ENCODE measurements at regions not wholly inside any gene's neighbourhood (a gene's known extent, or its start where the extent isn't known, plus 50 kb on each side); places are given as distances from the start of the nearest gene placed in this dataset.

GRCh38 chr3:159624616-159625015 is 364.0 kb upstream of the IL12A start (continued):
- TF ChIP-seq REST (IDR thresholded peaks at IDR 0.05; ENCODE audit: low read depth), result no peak
- no peak for TF ChIP-seq EGR1 (IDR thresholded peaks at IDR 0.05; ENCODE audit: low read depth)
- TF ChIP-seq JUND (IDR thresholded peaks at IDR 0.05), result no peak
- no peak for TF ChIP-seq RAD21 (IDR thresholded peaks at IDR 0.05; ENCODE audit: low read depth)
- no peak for TF ChIP-seq SP1 (IDR thresholded peaks at IDR 0.05; ENCODE audit: low read depth)

- CTCF ChIA-PET, result no interaction called here
- H2AFZ ChIP-seq (ENCODE audit: low read depth, low read length, poor library complexity, severe bottlenecking), result no peak overlapping the region
- H3K27ac ChIP-seq (ENCODE audit: low read depth, low read length), result no peak overlapping the region
- H3K9me3 ChIP-seq (ENCODE audit: control insufficient read depth in 1 of 2, insufficient read depth in 1 of 2, low read depth in 1 of 2, low read length in 2 of 2), result no peaks in the 10 kb centered on the region
- no peak for DNase-seq (ENCODE audit: low read depth, low spot score)
- H4K20me1 ChIP-seq (ENCODE audit: insufficient read depth), result no peaks in the 10 kb centered on the region
- RAD21 ChIA-PET (ENCODE audit: low non-redundant PET in 1 of 2, low total read pairs in 2 of 2, uncharacterized antibody in 2 of 2, unreplicated experiment in 2 of 2), result no interaction called here
- no peaks in the 10 kb centered on the region for H3K79me2 ChIP-seq (ENCODE audit: insufficient read depth, low read length)
- H3K4me3 ChIP-seq (replicated peaks in 1 of 2; ENCODE audit: low read depth in 1 of 2, low read length in 2 of 2), result no peak overlapping the region
- intact Hi-C loops (cut with micrococcal nuclease), result no loop called here
- H3K4me2 ChIP-seq (ENCODE audit: low read length), result no peak overlapping the region
- H3K9ac ChIP-seq (ENCODE audit: low read length), result no peak overlapping the region
- no TSS peak for BruUV-seq (replicated peaks)
- H3K4me1 ChIP-seq (ENCODE audit: control insufficient read depth in 1 of 2, insufficient read depth in 2 of 2, low read length in 2 of 2), result peaks cover 3 to 8% of the 10 kb centered on the region in 2 experiments; a peak in 3 of 4 replicates
- no peaks in the 10 kb centered on the region for H3K27me3 ChIP-seq (ENCODE audit: insufficient read depth, low read length)
- no peaks in the 10 kb centered on the region for H3K36me3 ChIP-seq (ENCODE audit: control insufficient read depth in 1 of 2, insufficient read depth in 2 of 2, low read length in 2 of 2)
- no peaks in the 10 kb centered on the region for H3K9me2 ChIP-seq (ENCODE audit: insufficient read depth)
- POLR2A ChIA-PET, result no interaction called here
- ATAC-seq, result no peak
- TF ChIP-seq EZH2phosphoT487 (IDR thresholded peaks at IDR 0.05; ENCODE audit: borderline replicate concordance), result no peak
- TF ChIP-seq MAX (IDR thresholded peaks at IDR 0.05), result no peak
- TF ChIP-seq ZBTB33 (IDR thresholded peaks at IDR 0.05; ENCODE audit: extremely low read depth, insufficient replicate concordance, low read length), result no peak
- TF ChIP-seq TCF7L2 (IDR thresholded peaks at IDR 0.05; ENCODE audit: borderline replicate concordance, extremely low read depth, insufficient read depth, insufficient read length), result no peak
- TF ChIP-seq POLR2AphosphoS5 (IDR thresholded peaks at IDR 0.05; ENCODE audit: low read depth, low read length), result no peak
- no peak for TF ChIP-seq SP1 (IDR thresholded peaks at IDR 0.05; ENCODE audit: low read depth)
- no peak for TF ChIP-seq EGR1 (IDR thresholded peaks at IDR 0.05; ENCODE audit: low read depth)
- no peak for TF ChIP-seq ZFX (IDR thresholded peaks at IDR 0.05)
- TF ChIP-seq RAD21 (IDR thresholded peaks at IDR 0.05; ENCODE audit: low read depth), result no peak
- TF ChIP-seq ZNF274 (IDR thresholded peaks at IDR 0.05; ENCODE audit: low read depth, low read length), result no peak
- TF ChIP-seq SRF (IDR thresholded peaks at IDR 0.05; ENCODE audit: low read depth), result no peak
- TF ChIP-seq CBX3 (IDR thresholded peaks at IDR 0.05; ENCODE audit: low read depth), result no peak
- no peak for TF ChIP-seq POLR2A (IDR thresholded peaks at IDR 0.05; ENCODE audit: borderline replicate concordance, extremely low read depth, insufficient read depth, insufficient read length)
- TF ChIP-seq YY1 (IDR thresholded peaks at IDR 0.05; ENCODE audit: extremely low read depth, insufficient replicate concordance, low read depth, low read length), result no peak
- TF ChIP-seq EZH2 (IDR thresholded peaks at IDR 0.05), result no peak
- no peak for TF ChIP-seq REST (IDR thresholded peaks at IDR 0.05; ENCODE audit: low read depth)
Observed at GRCh38 chr3:159625594-159625993, 363.0 kb upstream of the IL12A start.

All from HCT116 (cell line).